GM12878 (cell line): ENCODE measurements at regions not wholly inside any gene's neighbourhood (a gene's known extent, or its start where the extent isn't known, plus 50 kb on each side); places are given as distances from the start of the nearest gene placed in this dataset.

Experiments
- ATAC-seq: fragments of 200-7000 bp; cut with Tn5 transposase; 3 replicates; pipeline ENCODE4 v1.9.1; 2020; ENCODE audit warnings: mild to moderate bottlenecking, moderate library complexity
- BruUV-seq: library from RNA; stranded (reverse); fragments of 400-500 nt; replicated peaks from 2 replicates; lab custom pipeline; 2021; lab: Mats Ljungman, UMichigan
- CTCF ChIA-PET: fragments of 300-600 bp; sonication (Branson Sonifier 250); formaldehyde crosslinking; extraction: SDS; loops from one replicate; lab custom pipeline; 2021; ENCODE audit warnings: inconsistent platforms; lab: Yijun Ruan, JAX
- POLR2A ChIA-PET: fragments of 350-600 bp; formaldehyde crosslinking; extraction: SDS; loops from one replicate; lab custom pipeline; 2021; ENCODE audit warnings: inconsistent platforms; lab: Charles Lee
- RAD21 ChIA-PET: fragments of 300-600 bp; sonication (Branson Sonifier 250); formaldehyde crosslinking; loops from one replicate; lab custom pipeline; 2023; ENCODE audit warnings: antibody characterized with exemption; ENCODE audit not compliant: unreplicated experiment; lab: Charles Lee
- SMC1A ChIA-PET: fragments of 300-600 bp; sonication (Branson Sonifier 250); formaldehyde crosslinking; loops from one replicate; lab custom pipeline; 2023; ENCODE audit not compliant: unreplicated experiment, uncharacterized antibody; lab: Charles Lee
- DNase-seq: peaks from one replicate; pipeline ENCODE4 v3.0.0-alpha.2; 2011; ENCODE audit warnings: low read depth, low spot score
- FAIRE-seq: peaks from 3 replicates; lab custom pipeline; 2011; peaks lifted over from hg19 to GRCh38; lab: Jason Lieb, UNC
- H2AFZ ChIP-seq: 2 replicates; pipeline ENCODE4 v1.6.0; 2011; ENCODE audit warnings: low read depth, low read length, control low read depth; ENCODE audit not compliant: control insufficient read depth
- H3K27ac ChIP-seq: 2 replicates; pipeline ENCODE4 v1.5.1; 2011; ENCODE audit warnings: control low read depth; ENCODE audit not compliant: control insufficient read depth, insufficient read depth
- H3K27me3 ChIP-seq, 2 experiments: replicated peaks in 1 of 2; 2 replicates each; pipeline versions ENCODE4 v1.6.0 to v1.6.1; 2011; ENCODE audit warnings: low read length in 1 of 2; ENCODE audit not compliant: control insufficient read depth in 2 of 2, insufficient read depth in 2 of 2
- H3K36me3 ChIP-seq, 2 experiments: 2 replicates each; pipeline ENCODE4 v1.5.1; 2011; ENCODE audit warnings: low read length in 1 of 2; ENCODE audit not compliant: control insufficient read depth in 2 of 2, insufficient read depth in 2 of 2
- H3K4me1 ChIP-seq: 2 replicates; pipeline ENCODE4 v1.6.1; 2011; ENCODE audit warnings: mild to moderate bottlenecking, low read length, moderate library complexity, mixed read lengths; ENCODE audit not compliant: control insufficient read depth, insufficient read depth
- H3K4me2 ChIP-seq: 2 replicates; pipeline ENCODE4 v1.6.0; 2011; ENCODE audit warnings: control low read depth; ENCODE audit not compliant: control insufficient read depth, insufficient read depth
- H3K4me3 ChIP-seq: fragments of 200-600 bp; sonication (generic); 2 replicates; pipeline ENCODE4 v1.5.1; 2016
- H3K79me2 ChIP-seq: 2 replicates; pipeline ENCODE4 v1.6.0; 2011; ENCODE audit warnings: low read length; ENCODE audit not compliant: control insufficient read depth, insufficient read depth
- H3K9ac ChIP-seq: 2 replicates; pipeline ENCODE4 v1.8.0; 2011; ENCODE audit warnings: low read length, control low read depth, mixed read lengths; ENCODE audit not compliant: control insufficient read depth, insufficient read depth
- H3K9me3 ChIP-seq: replicated peaks from 3 replicates; pipeline ENCODE4 v1.5.1; 2011; ENCODE audit warnings: mild to moderate bottlenecking, low read length; ENCODE audit not compliant: control insufficient read depth, insufficient read depth
- H4K20me1 ChIP-seq: 2 replicates; pipeline ENCODE4 v1.6.0; 2011; ENCODE audit not compliant: control insufficient read depth, insufficient read depth
- BHLHE40 ChIP-seq, 2 experiments: fragments of 450-650 bp in 1 of 2; IDR thresholded peaks; 2 replicates each; pipeline ENCODE4 v1.6.1; 2011 to 2017; ENCODE audit warnings: low read depth in 2 of 2, borderline replicate concordance in 1 of 2, improper control_type of control experiment in 1 of 2, low read length in 1 of 2, mild to moderate bottlenecking in 1 of 2
- CHD4 ChIP-seq: fragments of 200-600 bp; sonication (generic); IDR thresholded peaks from 2 replicates; pipeline ENCODE4 v1.6.1; 2016; ENCODE audit warnings: mild to moderate bottlenecking
- ESRRA ChIP-seq: IDR thresholded peaks from 2 replicates; pipeline ENCODE4 v1.6.1; 2012; ENCODE audit warnings: mild to moderate bottlenecking, low read length, improper control_type of control experiment
- KAT2A ChIP-seq: conservative IDR thresholded peaks from 2 replicates; pipeline ENCODE4 v1.6.1; 2011; ENCODE audit warnings: low read depth, low read length; ENCODE audit not compliant: control insufficient read depth
- NBN ChIP-seq: fragments of 450-650 bp; IDR thresholded peaks from 2 replicates; pipeline ENCODE4 v1.6.1; 2016
- PAX8 ChIP-seq: fragments of 450-650 bp; IDR thresholded peaks from 2 replicates; pipeline ENCODE4 v1.6.1; 2017; ENCODE audit warnings: mild to moderate bottlenecking, moderate library complexity
- PML ChIP-seq: IDR thresholded peaks from 2 replicates; pipeline ENCODE4 v1.6.1; 2012; ENCODE audit warnings: low read length, inconsistent platforms
- RBBP5 ChIP-seq: fragments of 200-600 bp; sonication (generic); conservative IDR thresholded peaks from 2 replicates; pipeline ENCODE4 v1.6.1; 2016
- SMC3 ChIP-seq: IDR thresholded peaks from 2 replicates; pipeline ENCODE4 v1.6.1; 2011; ENCODE audit warnings: low read length, improper control_type of control experiment, borderline replicate concordance
- SPI1 ChIP-seq: IDR thresholded peaks from 2 replicates; pipeline ENCODE4 v1.6.1; 2011; ENCODE audit warnings: low read depth, mild to moderate bottlenecking, low read length, moderate library complexity, borderline replicate concordance; ENCODE audit not compliant: insufficient read depth
- SREBF2 ChIP-seq: IDR thresholded peaks from 2 replicates; pipeline ENCODE4 v1.6.1; 2012; ENCODE audit warnings: mild to moderate bottlenecking, low read length
- STAT3 ChIP-seq: IDR thresholded peaks from 2 replicates; pipeline ENCODE4 v1.6.1; 2011; ENCODE audit warnings: low read depth, low read length, improper control_type of control experiment
- TARDBP ChIP-seq: IDR thresholded peaks from 2 replicates; pipeline ENCODE4 v1.6.1; 2016; ENCODE audit warnings: borderline replicate concordance
- ZNF384 ChIP-seq: IDR thresholded peaks from 2 replicates; pipeline ENCODE4 v1.6.1; 2012; ENCODE audit warnings: low read depth, mild to moderate bottlenecking, low read length, improper control_type of control experiment, borderline replicate concordance
- WGBS: methylation state at CpG from one replicate; pipeline ENCODE4 v1.1.6; 2016; ENCODE audit warnings: low lambda C conversion rate; ENCODE audit not compliant: insufficient replicate concordance, insufficient coverage; ENCODE audit errors: missing lambda C conversion rate; 5-methylcytosine and 5-hydroxymethylcytosine counted together
- in situ Hi-C: fragments of 300-500 bp; cut with MboI; formaldehyde crosslinking; loops from 9 replicates; pipeline ENCODE4 v1.14.3; 2018; ENCODE audit warnings: mixed read lengths
- intact Hi-C: fragments of 100-400 bp; cut with micrococcal nuclease; formaldehyde crosslinking; loops from one replicate; pipeline ENCODE4 v1.14.2; 2022; ENCODE audit not compliant: unreplicated experiment
- TF ChIP-seq, protein P1 (sequence below): fragments of 450-650 bp; IDR thresholded peaks from 2 replicates; pipeline ENCODE4 v1.6.1; 2016; ENCODE audit warnings: mild to moderate bottlenecking
- TF ChIP-seq, protein P2 (sequence below): fragments of 450-650 bp; IDR thresholded peaks from 2 replicates; pipeline ENCODE4 v1.6.1; 2017; ENCODE audit warnings: mild to moderate bottlenecking

DNA sequence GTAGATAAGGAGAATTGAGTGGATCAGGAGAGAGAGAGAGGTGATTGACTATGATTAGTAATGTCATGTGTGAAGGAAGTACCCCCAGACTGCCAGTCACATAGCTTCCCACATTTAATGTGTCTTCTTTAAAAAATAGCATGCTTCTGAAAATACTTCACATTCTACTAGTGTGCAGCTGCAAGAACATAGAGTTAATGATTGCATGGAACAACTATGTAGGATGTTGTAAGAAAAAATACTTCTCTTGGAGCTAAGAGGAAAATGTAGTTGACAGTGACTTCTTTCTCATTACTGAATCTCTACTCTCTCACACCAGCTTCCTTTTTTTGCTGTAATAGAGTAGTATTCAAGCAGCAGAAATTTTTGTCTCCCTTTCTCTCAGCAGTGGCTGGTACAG, 1016.2 kb downstream of the NLGN4Y start:
- Histone ChIP-seq H2AFZ (no peak overlapping the region), H3K9me3 (no peaks in the 10 kb centered on the region), H3K36me3 (no peaks in the 10 kb centered on the region), H3K27ac (no peak overlapping the region), H4K20me1 (no peaks in the 10 kb centered on the region), H3K4me3 (no peak overlapping the region), H3K9ac (no peak overlapping the region), H3K79me2 (no peaks in the 10 kb centered on the region)
- ATAC-seq (no peak), FAIRE-seq (no peak)
- BruUV-seq: no TSS peak
- ChIA-PET CTCF (no interaction called here), POLR2A (no interaction called here), SMC1A (no interaction called here)
- in situ Hi-C loops: no loop called here
- no peak for TF ChIP-seq PAX8
- no peak for TF ChIP-seq ESRRA
- no peak for TF ChIP-seq SPI1
- TF ChIP-seq CHD4: no peak
- no peak for TF ChIP-seq BHLHE40 (IDR thresholded peaks at IDR 0.05; ENCODE audit: borderline replicate concordance in 1 of 2, low read depth in 2 of 2, low read length in 1 of 2)
- TF ChIP-seq KAT2A: no peak
- TF ChIP-seq, all 136 proteins: peak for 0
- Histone ChIP-seq H3K27me3 (no peaks in the 10 kb centered on the region), H3K4me1 (no peaks in the 10 kb centered on the region), H3K4me2 (no peak overlapping the region)
- intact Hi-C loops: no loop called here
- DNase-seq: no peak
- RAD21 ChIA-PET: no interaction called here

DNA sequence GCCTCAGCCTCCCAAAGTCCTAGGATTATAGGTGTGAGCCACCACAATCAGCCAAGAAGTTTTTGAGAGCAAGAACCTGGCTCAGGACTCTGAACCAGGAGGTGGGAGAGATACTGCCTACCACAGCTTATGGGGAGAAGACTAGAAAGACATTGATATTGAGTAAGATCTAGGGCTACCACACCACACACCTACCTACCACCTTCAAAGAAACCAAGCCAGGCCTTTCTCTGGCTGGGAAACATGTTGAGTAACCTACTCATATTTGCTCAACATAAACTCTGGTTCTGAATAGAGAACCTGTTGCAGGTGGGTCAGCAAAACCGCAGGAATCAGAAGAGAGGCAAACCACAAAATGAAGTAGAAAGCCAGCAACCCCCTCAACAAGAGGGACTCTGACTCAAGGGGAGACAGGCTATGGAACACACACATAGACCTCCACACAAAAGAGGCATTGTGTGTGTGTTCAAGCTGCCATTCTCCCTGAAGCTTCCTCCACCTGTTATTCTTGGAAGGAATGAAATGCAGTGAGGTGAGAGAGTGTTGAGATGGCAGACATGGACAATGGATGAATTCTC, 1021.9 kb downstream of the NLGN4Y start:
- H3K9ac ChIP-seq: no peak overlapping the region
- H3K4me3 ChIP-seq: no peak overlapping the region
- no peaks in the 10 kb centered on the region for H3K27me3 ChIP-seq
- in situ Hi-C loops (no loop called here), intact Hi-C loops (no loop called here)
- DNase-seq: no peak
- H3K36me3 ChIP-seq: no peaks in the 10 kb centered on the region
- H3K4me1 ChIP-seq: no peaks in the 10 kb centered on the region
- BruUV-seq: no TSS peak
- POLR2A ChIA-PET: no interaction called here
- no CpG with 5 or more reads among the region's 1 CpG for WGBS
- CTCF ChIA-PET: no interaction called here
- no peak overlapping the region for H2AFZ ChIP-seq
- no peaks in the 10 kb centered on the region for H4K20me1 ChIP-seq
- no peak for FAIRE-seq
- RAD21 ChIA-PET: no interaction called here
- H3K79me2 ChIP-seq: no peaks in the 10 kb centered on the region
- no peak for ATAC-seq
- no peak overlapping the region for H3K27ac ChIP-seq
- no peaks in the 10 kb centered on the region for H3K9me3 ChIP-seq
- no peak overlapping the region for H3K4me2 ChIP-seq
- SMC1A ChIA-PET: no interaction called here
- TF ChIP-seq STAT3: no peak
- no peak for TF ChIP-seq SREBF2
- no peak for TF ChIP-seq ZNF384
- TF ChIP-seq ESRRA: no peak
- no peak for TF ChIP-seq RBBP5
- TF ChIP-seq, protein P1, sequence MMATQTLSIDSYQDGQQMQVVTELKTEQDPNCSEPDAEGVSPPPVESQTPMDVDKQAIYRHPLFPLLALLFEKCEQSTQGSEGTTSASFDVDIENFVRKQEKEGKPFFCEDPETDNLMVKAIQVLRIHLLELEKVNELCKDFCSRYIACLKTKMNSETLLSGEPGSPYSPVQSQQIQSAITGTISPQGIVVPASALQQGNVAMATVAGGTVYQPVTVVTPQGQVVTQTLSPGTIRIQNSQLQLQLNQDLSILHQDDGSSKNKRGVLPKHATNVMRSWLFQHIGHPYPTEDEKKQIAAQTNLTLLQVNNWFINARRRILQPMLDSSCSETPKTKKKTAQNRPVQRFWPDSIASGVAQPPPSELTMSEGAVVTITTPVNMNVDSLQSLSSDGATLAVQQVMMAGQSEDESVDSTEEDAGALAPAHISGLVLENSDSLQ: no peak
- TF ChIP-seq TARDBP: no peak
- TF ChIP-seq NBN: no peak
- TF ChIP-seq, protein P2, sequence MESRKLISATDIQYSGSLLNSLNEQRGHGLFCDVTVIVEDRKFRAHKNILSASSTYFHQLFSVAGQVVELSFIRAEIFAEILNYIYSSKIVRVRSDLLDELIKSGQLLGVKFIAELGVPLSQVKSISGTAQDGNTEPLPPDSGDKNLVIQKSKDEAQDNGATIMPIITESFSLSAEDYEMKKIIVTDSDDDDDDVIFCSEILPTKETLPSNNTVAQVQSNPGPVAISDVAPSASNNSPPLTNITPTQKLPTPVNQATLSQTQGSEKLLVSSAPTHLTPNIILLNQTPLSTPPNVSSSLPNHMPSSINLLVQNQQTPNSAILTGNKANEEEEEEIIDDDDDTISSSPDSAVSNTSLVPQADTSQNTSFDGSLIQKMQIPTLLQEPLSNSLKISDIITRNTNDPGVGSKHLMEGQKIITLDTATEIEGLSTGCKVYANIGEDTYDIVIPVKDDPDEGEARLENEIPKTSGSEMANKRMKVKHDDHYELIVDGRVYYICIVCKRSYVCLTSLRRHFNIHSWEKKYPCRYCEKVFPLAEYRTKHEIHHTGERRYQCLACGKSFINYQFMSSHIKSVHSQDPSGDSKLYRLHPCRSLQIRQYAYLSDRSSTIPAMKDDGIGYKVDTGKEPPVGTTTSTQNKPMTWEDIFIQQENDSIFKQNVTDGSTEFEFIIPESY: no peak
- TF ChIP-seq PML: no peak
- no peak for TF ChIP-seq SMC3
